ENCODE measurements at regions not wholly inside any gene's neighbourhood (a gene's known extent, or its start where the extent isn't known, plus 50 kb on each side); places are given as distances from the start of the nearest gene placed in this dataset.

DNA sequence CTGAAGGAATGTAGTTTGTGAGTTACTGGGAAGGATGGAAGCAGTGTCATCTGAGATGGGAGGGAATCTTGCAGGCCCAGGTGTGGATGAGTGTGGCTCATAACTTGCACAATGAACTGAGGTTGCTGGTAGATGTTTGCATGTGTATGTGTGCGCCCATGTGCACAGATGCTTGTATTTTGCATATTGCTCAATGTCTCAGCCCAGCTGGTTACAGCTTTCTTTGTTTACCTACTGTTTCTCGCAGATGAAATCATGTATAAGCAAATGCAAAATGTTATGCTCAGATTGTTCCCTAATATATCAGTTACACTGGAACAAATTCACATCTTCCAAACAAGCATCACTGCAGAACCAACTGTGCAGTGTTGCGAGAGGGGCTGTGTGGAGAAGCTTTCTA, 452.2 kb upstream of the EEF2KMT start:
- H3K4me3 ChIP-seq (ENCODE audit: low read length): no peak overlapping the region
- TF ChIP-seq, protein P1, sequence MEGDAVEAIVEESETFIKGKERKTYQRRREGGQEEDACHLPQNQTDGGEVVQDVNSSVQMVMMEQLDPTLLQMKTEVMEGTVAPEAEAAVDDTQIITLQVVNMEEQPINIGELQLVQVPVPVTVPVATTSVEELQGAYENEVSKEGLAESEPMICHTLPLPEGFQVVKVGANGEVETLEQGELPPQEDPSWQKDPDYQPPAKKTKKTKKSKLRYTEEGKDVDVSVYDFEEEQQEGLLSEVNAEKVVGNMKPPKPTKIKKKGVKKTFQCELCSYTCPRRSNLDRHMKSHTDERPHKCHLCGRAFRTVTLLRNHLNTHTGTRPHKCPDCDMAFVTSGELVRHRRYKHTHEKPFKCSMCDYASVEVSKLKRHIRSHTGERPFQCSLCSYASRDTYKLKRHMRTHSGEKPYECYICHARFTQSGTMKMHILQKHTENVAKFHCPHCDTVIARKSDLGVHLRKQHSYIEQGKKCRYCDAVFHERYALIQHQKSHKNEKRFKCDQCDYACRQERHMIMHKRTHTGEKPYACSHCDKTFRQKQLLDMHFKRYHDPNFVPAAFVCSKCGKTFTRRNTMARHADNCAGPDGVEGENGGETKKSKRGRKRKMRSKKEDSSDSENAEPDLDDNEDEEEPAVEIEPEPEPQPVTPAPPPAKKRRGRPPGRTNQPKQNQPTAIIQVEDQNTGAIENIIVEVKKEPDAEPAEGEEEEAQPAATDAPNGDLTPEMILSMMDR (conservative IDR thresholded peaks at IDR 0.05; ENCODE audit: low read depth, low read length): no peak
- no peak for DNase-seq (ENCODE audit: low read depth)

DNA sequence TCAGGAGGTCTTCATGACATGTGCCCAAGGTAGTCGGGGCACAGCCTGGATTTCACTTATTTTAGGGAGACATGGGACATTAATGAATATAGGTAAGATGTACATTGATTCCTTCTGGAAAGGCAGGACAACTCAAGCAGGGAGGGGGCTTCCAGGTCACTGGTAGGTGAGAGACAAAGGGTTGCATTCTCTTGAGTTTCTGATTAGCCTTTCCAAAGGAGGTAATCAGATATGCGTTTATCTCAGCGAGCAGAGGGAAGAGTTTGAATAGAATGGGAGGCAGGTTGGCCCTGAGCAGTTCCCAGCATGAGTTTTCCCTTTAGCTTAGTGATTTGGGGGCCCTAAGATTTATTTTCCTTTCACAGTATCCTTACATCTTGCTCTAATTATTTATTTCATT, 443.8 kb upstream of the EEF2KMT start:
- DNase-seq (ENCODE audit: low read depth): no peak
- no peak overlapping the region for H3K4me3 ChIP-seq (ENCODE audit: low read length)
- TF ChIP-seq, protein P1 (conservative IDR thresholded peaks at IDR 0.05; ENCODE audit: low read depth, low read length): no peak

DNA sequence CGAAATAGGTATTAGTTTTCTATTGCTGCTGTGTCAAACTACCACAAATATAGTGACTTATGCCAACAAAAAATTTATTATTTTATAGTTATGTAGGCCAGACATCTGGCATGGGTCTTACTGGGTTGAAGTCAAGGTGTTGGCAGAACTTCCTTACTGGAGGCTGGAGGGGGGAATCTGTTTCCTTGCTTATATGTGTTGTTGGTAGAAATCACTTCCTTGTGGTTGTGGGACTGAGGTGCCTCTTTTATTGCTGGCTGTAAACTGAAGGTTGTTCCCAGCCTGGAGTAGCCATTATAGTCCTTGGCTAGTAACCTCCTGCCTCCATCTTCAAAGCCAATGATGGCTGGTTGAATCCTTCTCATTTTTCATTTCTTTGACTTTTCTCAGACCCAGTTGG, 439.8 kb upstream of the EEF2KMT start:
- H3K4me3 ChIP-seq (ENCODE audit: low read length): no peak overlapping the region
- DNase-seq (ENCODE audit: low read depth): no peak
- TF ChIP-seq, protein P1 (conservative IDR thresholded peaks at IDR 0.05; ENCODE audit: low read depth, low read length): no peak

DNA sequence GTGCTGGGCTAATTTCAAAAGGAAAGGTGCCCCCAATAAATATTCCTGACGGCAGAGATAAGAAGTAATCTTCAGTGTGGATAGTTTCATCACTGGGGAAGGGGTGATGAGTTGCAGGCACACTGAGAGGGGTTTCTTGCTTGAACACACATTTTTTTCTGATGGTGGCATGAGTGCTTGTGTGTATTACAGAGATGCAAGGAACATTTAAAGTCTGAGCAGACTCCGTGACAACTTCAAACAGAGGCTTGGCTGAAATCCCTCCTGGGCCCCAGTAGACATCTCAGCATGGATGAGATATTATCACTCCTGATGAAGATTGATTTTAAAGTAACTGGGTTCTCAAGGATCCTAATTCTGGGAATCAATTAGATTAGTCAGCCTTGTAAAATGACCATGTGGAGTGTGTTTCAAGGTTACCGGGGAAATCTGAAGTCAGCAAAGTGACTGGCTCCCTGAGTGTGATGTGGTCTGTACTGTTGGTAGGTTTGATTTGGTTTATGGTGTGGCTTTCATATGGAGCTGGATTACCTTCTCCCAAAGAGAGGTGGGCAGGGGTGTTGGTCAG, 435.8 kb upstream of the EEF2KMT start:
- TF ChIP-seq, protein P1 (conservative IDR thresholded peaks at IDR 0.05; ENCODE audit: low read depth, low read length): no peak

DNA sequence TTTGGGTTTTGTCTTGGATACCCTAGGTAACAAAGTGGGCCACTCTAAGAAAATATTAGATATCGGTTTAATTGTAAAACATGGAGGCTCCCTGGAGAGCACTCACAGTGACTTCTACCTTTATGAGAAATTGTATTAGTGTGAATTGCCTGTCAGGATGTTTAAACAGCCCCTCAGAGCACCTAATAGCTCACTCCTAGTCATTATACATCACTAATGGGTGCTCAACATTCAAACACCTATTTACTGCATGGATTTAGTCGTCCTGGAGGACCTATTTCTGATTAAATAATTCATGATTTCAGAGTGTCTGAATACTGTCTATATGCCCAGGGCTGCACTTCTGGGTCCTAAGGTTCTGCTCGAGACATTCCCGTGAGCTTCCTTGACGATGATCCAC, 430.2 kb upstream of the EEF2KMT start:
- TF ChIP-seq, protein P1 (conservative IDR thresholded peaks at IDR 0.05; ENCODE audit: low read depth, low read length): no peak
- no peak overlapping the region for H3K4me3 ChIP-seq (ENCODE audit: low read length)
- DNase-seq (ENCODE audit: low read depth): no peak

More for the DNA sequence above, 435.8 kb upstream of the EEF2KMT start:
- DNase-seq (ENCODE audit: low read depth): no peak
- H3K4me3 ChIP-seq (ENCODE audit: low read length): no peak overlapping the region

DNA sequence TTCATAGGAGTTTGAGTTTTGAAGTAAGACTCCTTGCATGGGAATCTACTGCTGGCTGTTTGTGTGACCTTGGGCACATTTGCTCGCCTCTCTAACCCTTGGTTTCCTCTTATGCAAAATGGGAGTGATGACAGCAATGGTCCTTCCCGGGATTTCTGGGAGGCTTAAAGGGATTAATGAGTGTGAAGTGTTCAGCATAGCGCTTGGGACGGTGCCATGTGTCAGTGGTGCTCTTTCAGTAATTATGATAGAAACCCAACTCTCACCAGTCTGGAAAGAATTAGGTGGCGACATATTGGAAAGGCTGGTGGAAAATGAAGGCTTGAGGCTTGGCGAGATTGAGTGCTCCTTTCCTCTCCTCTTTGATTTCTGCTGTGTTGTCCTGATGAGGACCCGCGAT, 429.2 kb upstream of the EEF2KMT start:
- no peak for DNase-seq (ENCODE audit: low read depth)
- no peak overlapping the region for H3K4me3 ChIP-seq (ENCODE audit: low read length)
- TF ChIP-seq, protein P1 (conservative IDR thresholded peaks at IDR 0.05; ENCODE audit: low read depth, low read length): no peak

DNA sequence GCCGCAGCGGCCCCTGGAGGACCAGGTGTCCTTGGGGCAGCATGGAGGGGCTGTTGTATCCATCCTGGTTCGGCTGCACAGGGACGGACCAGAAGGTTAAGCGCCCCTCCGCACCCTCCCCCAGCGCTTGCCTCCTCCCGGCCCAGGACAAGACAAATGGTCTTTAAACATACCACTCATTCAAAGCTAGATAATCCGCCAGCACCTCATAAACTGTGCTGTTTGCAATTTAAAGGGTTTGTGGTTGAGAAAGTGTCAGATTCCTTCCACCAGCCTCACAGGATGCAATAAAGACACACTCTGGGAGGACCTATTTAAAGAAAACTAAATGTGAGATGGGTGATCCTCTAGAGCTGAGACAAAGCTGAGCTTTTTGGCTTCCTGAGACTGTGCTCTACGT, 426.2 kb upstream of the EEF2KMT start:
- H3K4me3 ChIP-seq (ENCODE audit: low read length): no peak overlapping the region
- DNase-seq (ENCODE audit: low read depth): no peak
- TF ChIP-seq, protein P1 (conservative IDR thresholded peaks at IDR 0.05; ENCODE audit: low read depth, low read length): no peak
